RWPE2 (cell line): ENCODE measurements at regions not wholly inside any gene's neighbourhood (a gene's known extent, or its start where the extent isn't known, plus 50 kb on each side); places are given as distances from the start of the nearest gene placed in this dataset.
"Not testable (repeated sequence)": the region's sequence is repeated elsewhere in the genome, so short reads cannot be mapped to it uniquely, and the experiment has no call there.

Experiments used
- ATAC-seq: fragments of 200-7000 bp; cut with Tn5 transposase; 3 replicates; pipeline ENCODE4 v1.9.1; 2021; ENCODE audit warnings: low read depth
- DNase-seq: peaks from one replicate; pipeline ENCODE4 v3.0.0-alpha.2; 2020; ENCODE audit warnings: low spot score
- H3K27ac ChIP-seq: fragments of 450-650 bp; 2 replicates; pipeline ENCODE4 v1.5.1; 2017; ENCODE audit warnings: mild to moderate bottlenecking; ENCODE audit not compliant: poor library complexity, severe bottlenecking
- H3K27me3 ChIP-seq: fragments of 250-450 bp; sonication (Bioruptor Pico); 2 replicates; pipeline ENCODE4 v1.5.1; 2021; ENCODE audit warnings: mild to moderate bottlenecking, moderate library complexity; ENCODE audit not compliant: insufficient read depth, poor library complexity, severe bottlenecking
- H3K36me3 ChIP-seq: fragments of 250-450 bp; sonication (Bioruptor Pico); 2 replicates; pipeline ENCODE4 v1.5.1; 2020; ENCODE audit warnings: low read depth, mild to moderate bottlenecking, moderate library complexity
- H3K4me1 ChIP-seq: fragments of 250-450 bp; sonication (Bioruptor Pico); 2 replicates; pipeline ENCODE4 v1.5.1; 2021; ENCODE audit warnings: mild to moderate bottlenecking, moderate library complexity; ENCODE audit not compliant: insufficient read depth, poor library complexity, severe bottlenecking
- H3K4me3 ChIP-seq: fragments of 250-450 bp; sonication (Bioruptor Pico); 2 replicates; pipeline ENCODE4 v1.5.1; 2021; ENCODE audit warnings: mild to moderate bottlenecking, moderate library complexity; ENCODE audit not compliant: severe bottlenecking
- H3K9me3 ChIP-seq: fragments of 250-450 bp; sonication (Bioruptor Pico); 2 replicates; pipeline ENCODE4 v1.5.1; 2021; ENCODE audit warnings: mild to moderate bottlenecking, moderate library complexity; ENCODE audit not compliant: severe bottlenecking
- CTCF ChIP-seq: fragments of 450-650 bp; IDR thresholded peaks from one replicate; pipeline ENCODE4 v1.5.1; 2017; ENCODE audit warnings: mild to moderate bottlenecking, moderate library complexity; ENCODE audit not compliant: poor library complexity, severe bottlenecking

- Histone ChIP-seq H3K4me3 (no peak overlapping the region), H3K36me3 (no peaks in the 10 kb centered on the region), H3K27me3 (no peaks in the 10 kb centered on the region), H3K4me1 (no peaks in the 10 kb centered on the region), H3K27ac (no peak overlapping the region), H3K9me3 (no peaks in the 10 kb centered on the region)
- TF ChIP-seq CTCF: no peak
- ATAC-seq: no peak
- no peak for DNase-seq
Observed at GRCh38 chr16:11414815-11415775, 69.8 kb downstream of the RMI2 start.

- TF ChIP-seq CTCF: no peak
- Histone ChIP-seq H3K4me1 (no peaks in the 10 kb centered on the region), H3K4me3 (no peak overlapping the region), H3K9me3 (no peaks in the 10 kb centered on the region), H3K27ac (no peak overlapping the region), H3K36me3 (no peaks in the 10 kb centered on the region), H3K27me3 (no peaks in the 10 kb centered on the region)
- ATAC-seq (no peak), DNase-seq (no peak)
Observed at GRCh38 chr16:11416228-11417001, 71.2 kb downstream of the RMI2 start.

- H3K36me3 ChIP-seq: no peaks in the 10 kb centered on the region
- DNase-seq (no peak), ATAC-seq (no peak)
- no peaks in the 10 kb centered on the region for H3K4me1 ChIP-seq
- no peak for TF ChIP-seq CTCF
- no peaks in the 10 kb centered on the region for H3K27me3 ChIP-seq
- no peak overlapping the region for H3K4me3 ChIP-seq
- H3K27ac ChIP-seq: no peak overlapping the region
- H3K9me3 ChIP-seq: no peaks in the 10 kb centered on the region
Observed at GRCh38 chr16:11417487-11417886, 72.2 kb downstream of the RMI2 start.

GRCh38 chr16:11418506-11418905 is 73.2 kb downstream of the RMI2 start:
- no peaks in the 10 kb centered on the region for H3K9me3 ChIP-seq
- DNase-seq (no peak), ATAC-seq (no peak)

GRCh38 chr16:11420067-11420466 is 74.8 kb downstream of the RMI2 start:
- H3K27me3 ChIP-seq, ATAC-seq, H3K4me1 ChIP-seq: not testable (repeated sequence)

More at GRCh38 chr16:11418506-11418905, 73.2 kb downstream of the RMI2 start:
- Histone ChIP-seq H3K27me3 (no peaks in the 10 kb centered on the region), H3K36me3 (no peaks in the 10 kb centered on the region), H3K27ac (no peak overlapping the region), H3K4me1 (no peaks in the 10 kb centered on the region), H3K4me3 (no peak overlapping the region)
- no peak for TF ChIP-seq CTCF

More at GRCh38 chr16:11420067-11420466, 74.8 kb downstream of the RMI2 start:
- H3K9me3 ChIP-seq, H3K36me3 ChIP-seq, H3K27ac ChIP-seq, DNase-seq, H3K4me3 ChIP-seq: not testable (repeated sequence)
